ENCODE measurements at regions not wholly inside any gene's neighbourhood (a gene's known extent, or its start where the extent isn't known, plus 50 kb on each side); places are given as distances from the start of the nearest gene placed in this dataset.

GRCh38 chr3:21062831-21063294, 688.1 kb downstream of the ZNF385D start:
- Histone ChIP-seq H3K36me3 (no peaks in the 10 kb centered on the region), H3K27me3 (no peaks in the 10 kb centered on the region), H3K4me1 (no peaks in the 10 kb centered on the region), H3K27ac (no peak overlapping the region), H3K4me3 (no peak overlapping the region), H3K9me3 (no peaks in the 10 kb centered on the region)
- intact Hi-C loops (cut with DNase I): no loop called here
- DNase-seq (peak in 1 of 4 donors; percentile 34), ATAC-seq (no peak)
- TF ChIP-seq CTCF (IDR thresholded peaks at IDR 0.05): no peak

- DNase-seq (peak in 2 of 4 donors; percentile 32 to 56), ATAC-seq (no peak)
- Histone ChIP-seq H3K4me3 (no peak overlapping the region), H3K4me1 (no peaks in the 10 kb centered on the region), H3K9me3 (peaks cover 0 to 2% of the 10 kb centered on the region in 2 donors), H3K36me3 (no peaks in the 10 kb centered on the region), H3K27me3 (no peaks in the 10 kb centered on the region), H3K27ac (no peak overlapping the region)
- intact Hi-C loops (cut with DNase I): no loop called here
- no peak for TF ChIP-seq CTCF (IDR thresholded peaks at IDR 0.05)
These were observed 691.6 kb downstream of the ZNF385D start for GRCh38 chr3:21059404-21059803.

GRCh38 chr3:21056293-21056692, 694.7 kb downstream of the ZNF385D start:
- H3K9me3 ChIP-seq: peaks cover 0 to 6% of the 10 kb centered on the region in 2 donors
- DNase-seq (no peak), ATAC-seq (no peak)
- H3K27me3 ChIP-seq: no peaks in the 10 kb centered on the region
- H3K4me1 ChIP-seq: no peaks in the 10 kb centered on the region
- H3K4me3 ChIP-seq: no peak overlapping the region
- intact Hi-C loops (cut with DNase I): no loop called here
- no peak for TF ChIP-seq CTCF (IDR thresholded peaks at IDR 0.05)
- no peaks in the 10 kb centered on the region for H3K36me3 ChIP-seq
- H3K27ac ChIP-seq: no peak overlapping the region

- Histone ChIP-seq H3K9me3 (peaks cover 0 to 6% of the 10 kb centered on the region in 2 donors), H3K27me3 (no peaks in the 10 kb centered on the region), H3K4me1 (no peaks in the 10 kb centered on the region), H3K36me3 (no peaks in the 10 kb centered on the region), H3K4me3 (no peak overlapping the region), H3K27ac (no peak overlapping the region)
- ATAC-seq: no peak
- intact Hi-C loops (cut with DNase I): no loop called here
- TF ChIP-seq CTCF (IDR thresholded peaks at IDR 0.05): no peak
- DNase-seq: no peak
These were observed 696.0 kb downstream of the ZNF385D start for GRCh38 chr3:21055015-21055414.

GRCh38 chr3:21054064-21054463, 696.9 kb downstream of the ZNF385D start:
- ATAC-seq (no peak), DNase-seq (no peak)
- Histone ChIP-seq H3K36me3 (no peaks in the 10 kb centered on the region), H3K4me1 (no peaks in the 10 kb centered on the region), H3K9me3 (peaks cover 0 to 6% of the 10 kb centered on the region in 2 donors), H3K4me3 (no peak overlapping the region), H3K27me3 (no peaks in the 10 kb centered on the region), H3K27ac (no peak overlapping the region)
- TF ChIP-seq CTCF (IDR thresholded peaks at IDR 0.05): no peak
- intact Hi-C loops (cut with DNase I): no loop called here

All from left lung (tissue), 4 donors.